PC-3 (cell line): ENCODE measurements at regions not wholly inside any gene's neighbourhood (a gene's known extent, or its start where the extent isn't known, plus 50 kb on each side); places are given as distances from the start of the nearest gene placed in this dataset.

ENCODE experiments used
- ATAC-seq: fragments of 200-7000 bp; cut with Tn5 transposase; 2 replicates; pipeline ENCODE4 v1.9.1; 2020; ENCODE audit warnings: mild to moderate bottlenecking, moderate library complexity
- BruUV-seq: library from RNA; stranded (reverse); fragments of 400-500 nt; replicated peaks from 2 replicates; lab custom pipeline; 2021; lab: Mats Ljungman, UMichigan
- CTCF ChIA-PET: fragments of 300-600 bp; sonication (Branson Sonifier 250); formaldehyde crosslinking; loops from one replicate; lab custom pipeline; 2022; ENCODE audit warnings: antibody characterized with exemption; lab: Charles Lee
- POLR2A ChIA-PET: fragments of 300-600 bp; sonication (Branson Sonifier 250); formaldehyde crosslinking; loops from one replicate; lab custom pipeline; 2022; ENCODE audit warnings: antibody characterized with exemption; ENCODE audit not compliant: unreplicated experiment; lab: Charles Lee
- DNase-seq: peaks from one replicate; pipeline ENCODE4 v3.0.0-alpha.2; 2015
- H2AFZ ChIP-seq: fragments of 300-600 bp; sonication (generic); 2 replicates; pipeline ENCODE4 v1.6.0; 2016; ENCODE audit warnings: antibody characterized with exemption, low read length
- H3F3A ChIP-seq: fragments of 300-600 bp; sonication (generic); one replicate; pipeline ENCODE4 v1.6.0; 2017; ENCODE audit warnings: antibody characterized with exemption, low read length, control low read depth, mild to moderate bottlenecking; ENCODE audit not compliant: unreplicated experiment
- H3K27ac ChIP-seq: fragments of 300-600 bp; sonication (generic); 2 replicates; pipeline ENCODE4 v1.5.1; 2016; ENCODE audit warnings: mild to moderate bottlenecking, low read length
- H3K27me3 ChIP-seq: fragments of 300-600 bp; sonication (generic); 2 replicates; pipeline ENCODE4 v1.6.1; 2016; ENCODE audit warnings: low read length, mixed read lengths
- H3K36me3 ChIP-seq: fragments of 300-600 bp; sonication (generic); 2 replicates; pipeline ENCODE4 v1.6.1; 2016; ENCODE audit warnings: low read depth, mixed run types, low read length, mixed read lengths
- H3K4me1 ChIP-seq: fragments of 300-600 bp; sonication (generic); 2 replicates; pipeline ENCODE4 v1.5.1; 2016; ENCODE audit warnings: low read length; ENCODE audit not compliant: insufficient read depth
- H3K4me2 ChIP-seq: fragments of 300-600 bp; sonication (generic); 2 replicates; pipeline ENCODE4 v1.6.0; 2016; ENCODE audit warnings: low read length
- H3K4me3 ChIP-seq: fragments of 300-600 bp; sonication (generic); 2 replicates; pipeline ENCODE4 v1.5.1; 2016; ENCODE audit warnings: mild to moderate bottlenecking, low read length, mixed read lengths
- H3K79me2 ChIP-seq: fragments of 300-600 bp; sonication (generic); 2 replicates; pipeline ENCODE4 v1.6.1; 2017; ENCODE audit warnings: low read length, mixed read lengths
- H3K9ac ChIP-seq: fragments of 300-600 bp; sonication (generic); 2 replicates; pipeline ENCODE4 v1.6.0; 2016; ENCODE audit warnings: mild to moderate bottlenecking, low read length
- H3K9me2 ChIP-seq: fragments of 300-600 bp; sonication (generic); replicated peaks from 2 replicates; pipeline ENCODE4 v1.6.1; 2016; ENCODE audit warnings: mixed run types, low read length, mixed read lengths
- H3K9me3 ChIP-seq: fragments of 300-600 bp; sonication (generic); 2 replicates; pipeline ENCODE4 v1.6.1; 2016; ENCODE audit warnings: low read length, mixed read lengths
- H4K20me1 ChIP-seq: fragments of 300-600 bp; sonication (generic); 2 replicates; pipeline ENCODE4 v1.6.1; 2016; ENCODE audit warnings: low read length, mixed read lengths
- CTCF ChIP-seq: fragments of 300-600 bp; sonication (generic); conservative IDR thresholded peaks from 2 replicates; pipeline ENCODE4 v1.5.1; 2017; ENCODE audit warnings: antibody characterized with exemption, low read depth, mild to moderate bottlenecking, low read length
- EZH2 ChIP-seq: fragments of 300-600 bp; sonication (generic); IDR thresholded peaks from one replicate; pipeline ENCODE4 v1.6.1; 2017; ENCODE audit warnings: antibody characterized with exemption, mild to moderate bottlenecking, low read length; ENCODE audit not compliant: unreplicated experiment
- EZH2phosphoT487 ChIP-seq: fragments of 300-600 bp; sonication (generic); IDR thresholded peaks from 2 replicates; pipeline ENCODE4 v1.6.1; 2018; ENCODE audit warnings: mild to moderate bottlenecking, antibody characterized with exemption, low read length, borderline replicate concordance
- intact Hi-C: fragments of 100-400 bp; cut with micrococcal nuclease; formaldehyde crosslinking; loops from 2 replicates; pipeline ENCODE4 v1.9.0; 2023

- no peak for ATAC-seq
- Histone ChIP-seq H3F3A (no peaks in the 10 kb centered on the region), H4K20me1 (no peaks in the 10 kb centered on the region), H3K79me2 (no peaks in the 10 kb centered on the region), H2AFZ (no peak overlapping the region), H3K9me3 (no peaks in the 10 kb centered on the region), H3K9ac (no peak overlapping the region), H3K27ac (no peak overlapping the region), H3K4me3 (no peak overlapping the region), H3K4me2 (no peak overlapping the region), H3K36me3 (no peaks in the 10 kb centered on the region), H3K9me2 (no peaks in the 10 kb centered on the region), H3K27me3 (no peaks in the 10 kb centered on the region), H3K4me1 (no peaks in the 10 kb centered on the region)
- intact Hi-C loops = loop anchor here (10.0 kb wide), 2 partner anchors 415 to 485 kb away; partner anchors contain the start of gene ZNF248
- CTCF ChIA-PET = no interaction called here
- TF ChIP-seq EZH2 (no peak), EZH2phosphoT487 (no peak), CTCF (no peak)
- no peak for DNase-seq
- BruUV-seq = no TSS peak
- POLR2A ChIA-PET = no interaction called here
Measured at GRCh38 chr10:37439826-37440225, 314.4 kb downstream of the ANKRD30A start.

- no peaks in the 10 kb centered on the region for H3K79me2 ChIP-seq
- no peaks in the 10 kb centered on the region for H3K9me2 ChIP-seq
- no peaks in the 10 kb centered on the region for H3K9me3 ChIP-seq
- no peak overlapping the region for H3K27ac ChIP-seq
- intact Hi-C loops = loop anchor here (10.0 kb wide), 2 partner anchors 418 to 488 kb away; partner anchors contain the start of gene ZNF248
- H3K4me1 ChIP-seq = no peaks in the 10 kb centered on the region
- H4K20me1 ChIP-seq = no peaks in the 10 kb centered on the region
- no peak overlapping the region for H3K4me3 ChIP-seq
- no peaks in the 10 kb centered on the region for H3K36me3 ChIP-seq
- ATAC-seq = no peak
- POLR2A ChIA-PET = no interaction called here
- peak; percentile 23 for DNase-seq
- H3F3A ChIP-seq = no peaks in the 10 kb centered on the region
- CTCF ChIA-PET = interaction anchor here (0.6 to 3.9 kb wide), 2 partner anchors 59 to 275 kb away, joined by 4 to 37 read pairs; no protein-coding TSS in a partner anchor
- H3K4me2 ChIP-seq = no peak overlapping the region
- TF ChIP-seq EZH2phosphoT487 = no peak
- no TSS peak for BruUV-seq
- H2AFZ ChIP-seq = no peak overlapping the region
- H3K27me3 ChIP-seq = no peaks in the 10 kb centered on the region
- H3K9ac ChIP-seq = no peak overlapping the region
Measured at GRCh38 chr10:37436357-37436756, 311.0 kb downstream of the ANKRD30A start.

- Histone ChIP-seq H3K27me3 (no peaks in the 10 kb centered on the region), H3F3A (no peaks in the 10 kb centered on the region), H3K9me3 (no peaks in the 10 kb centered on the region), H3K4me2 (no peak overlapping the region), H3K4me3 (no peak overlapping the region), H3K4me1 (no peaks in the 10 kb centered on the region), H4K20me1 (no peaks in the 10 kb centered on the region), H3K79me2 (no peaks in the 10 kb centered on the region), H3K27ac (no peak overlapping the region), H3K9ac (no peak overlapping the region), H3K36me3 (no peaks in the 10 kb centered on the region), H2AFZ (no peak overlapping the region), H3K9me2 (0 out of 2 replicates have a peak, but pooled peaks cover 4% of the 10 kb centered on the region)
- peak; percentile 90 for ATAC-seq
- ChIA-PET POLR2A (no interaction called here), CTCF (interaction anchor here (0.7 to 3.9 kb wide), 3 partner anchors 55 to 321 kb away, joined by 5 to 37 read pairs (median 19); no protein-coding TSS in a partner anchor)
- no peak for TF ChIP-seq EZH2phosphoT487
- peak; percentile 98 for TF ChIP-seq CTCF
- TF ChIP-seq EZH2 = no peak
- no TSS peak for BruUV-seq
- intact Hi-C loops = loop anchor here (1.0 to 10.0 kb wide), 6 partner anchors 61 to 933 kb away; partner anchors contain the start of gene ZNF248
- peak; percentile 87 for DNase-seq
Measured at GRCh38 chr10:37434091-37434490, 308.7 kb downstream of the ANKRD30A start.
